ENCODE measurements at regions not wholly inside any gene's neighbourhood (a gene's known extent, or its start where the extent isn't known, plus 50 kb on each side); places are given as distances from the start of the nearest gene placed in this dataset.
"Not testable (repeated sequence)": the region's sequence is repeated elsewhere in the genome, so short reads cannot be mapped to it uniquely, and the experiment has no call there.

- no peak for DNase-seq (ENCODE audit: low spot score)
These were observed 237.2 kb upstream of the PUDP start for GRCh38 chrX:7385131-7385530.

- no peak for DNase-seq (ENCODE audit: low spot score)
These were observed 230.5 kb upstream of the PUDP start for GRCh38 chrX:7378406-7378805.

DNA sequence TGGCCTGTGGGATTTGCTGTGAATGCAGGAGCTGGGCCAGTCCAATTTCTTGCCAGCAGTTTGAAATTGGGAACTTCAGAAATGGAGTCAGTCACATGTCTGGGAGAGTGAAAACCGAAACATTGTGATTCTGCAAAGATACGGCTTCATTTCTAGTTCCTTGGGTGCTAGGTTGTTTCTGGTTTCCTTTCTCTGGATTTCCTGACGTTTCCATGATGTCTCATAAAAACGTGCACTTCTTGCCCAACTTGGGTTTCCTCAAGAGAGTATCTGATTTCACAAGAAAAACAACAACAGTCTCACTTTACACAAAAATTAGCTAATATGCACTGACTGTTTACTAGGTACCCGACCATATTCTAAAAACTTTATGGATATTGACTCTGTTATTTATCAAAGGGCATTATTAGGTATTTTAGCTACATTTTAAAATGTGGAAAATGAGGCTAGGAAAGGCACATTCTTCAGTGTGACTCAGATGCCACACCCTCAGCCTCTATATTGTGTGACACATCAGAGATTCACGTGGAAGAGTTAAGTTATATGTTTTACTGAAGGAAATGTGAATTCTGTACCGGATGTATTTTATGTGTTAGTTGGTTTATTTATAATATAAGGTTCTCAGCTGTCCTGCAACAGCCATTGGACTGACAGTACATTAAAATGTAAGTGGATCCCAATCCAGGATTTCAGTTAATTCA lies 225.0 kb upstream of the PUDP start:
- peak; percentile 22 for DNase-seq (ENCODE audit: low spot score)

- DNase-seq (ENCODE audit: low spot score) = no peak
These were observed 214.2 kb upstream of the PUDP start for GRCh38 chrX:7362111-7362510.

GRCh38 chrX:7351926-7352325 lies 204.0 kb upstream of the PUDP start:
- no peak for DNase-seq (ENCODE audit: low spot score)

GRCh38 chrX:7347465-7347864 lies 199.5 kb upstream of the PUDP start:
- no peak for DNase-seq (ENCODE audit: low spot score)

DNA sequence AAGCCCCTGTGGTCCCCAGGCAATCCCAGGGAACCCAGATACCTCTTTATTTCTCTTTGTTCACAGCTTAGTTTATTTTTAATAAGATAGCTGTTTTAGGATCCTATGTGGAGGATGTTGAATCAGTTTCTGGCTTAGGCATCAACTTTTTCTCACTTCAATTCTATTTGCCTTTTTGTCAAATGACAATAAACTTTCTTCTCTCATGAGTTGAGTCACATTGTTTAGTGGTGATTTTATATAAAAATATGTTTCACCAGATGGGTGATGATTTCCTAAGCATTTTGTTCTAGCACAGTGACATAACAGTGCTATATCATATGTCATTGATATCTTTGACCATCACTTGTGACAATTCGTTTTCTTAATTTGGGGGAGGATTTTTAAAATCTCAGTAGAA lies 198.1 kb upstream of the PUDP start:
- DNase-seq (ENCODE audit: low spot score) = peak; percentile 12

GRCh38 chrX:7343181-7343580 lies 195.2 kb upstream of the PUDP start:
- no peak for DNase-seq (ENCODE audit: low spot score)

DNA sequence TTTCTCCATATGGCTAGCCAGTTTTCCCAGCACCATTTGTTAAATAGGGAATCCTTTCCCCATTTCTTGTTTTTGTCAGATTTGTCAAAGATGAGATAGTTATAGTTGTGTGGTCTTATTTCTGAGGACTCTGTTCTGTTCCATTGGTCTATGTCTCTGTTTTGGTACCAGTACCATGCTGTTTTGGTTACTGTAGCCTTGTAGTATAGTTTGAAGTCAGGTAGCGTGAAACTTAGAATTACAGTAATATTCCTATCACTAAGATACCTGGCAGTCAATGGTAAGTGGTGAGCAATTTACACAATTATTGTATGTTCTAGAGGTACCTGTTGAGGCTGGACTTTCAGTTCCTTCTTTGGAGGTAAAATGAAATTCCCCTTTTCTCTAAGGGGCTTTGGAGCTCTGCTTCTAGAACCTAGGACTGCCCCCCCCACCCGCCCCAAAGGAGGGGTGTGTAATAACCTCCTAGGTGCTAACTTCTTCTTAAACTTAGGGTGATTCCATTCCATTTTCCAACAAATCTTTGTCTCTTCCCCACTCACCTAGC lies 187.9 kb upstream of the PUDP start:
- DNase-seq (ENCODE audit: low spot score) = not testable (repeated sequence)

DNA sequence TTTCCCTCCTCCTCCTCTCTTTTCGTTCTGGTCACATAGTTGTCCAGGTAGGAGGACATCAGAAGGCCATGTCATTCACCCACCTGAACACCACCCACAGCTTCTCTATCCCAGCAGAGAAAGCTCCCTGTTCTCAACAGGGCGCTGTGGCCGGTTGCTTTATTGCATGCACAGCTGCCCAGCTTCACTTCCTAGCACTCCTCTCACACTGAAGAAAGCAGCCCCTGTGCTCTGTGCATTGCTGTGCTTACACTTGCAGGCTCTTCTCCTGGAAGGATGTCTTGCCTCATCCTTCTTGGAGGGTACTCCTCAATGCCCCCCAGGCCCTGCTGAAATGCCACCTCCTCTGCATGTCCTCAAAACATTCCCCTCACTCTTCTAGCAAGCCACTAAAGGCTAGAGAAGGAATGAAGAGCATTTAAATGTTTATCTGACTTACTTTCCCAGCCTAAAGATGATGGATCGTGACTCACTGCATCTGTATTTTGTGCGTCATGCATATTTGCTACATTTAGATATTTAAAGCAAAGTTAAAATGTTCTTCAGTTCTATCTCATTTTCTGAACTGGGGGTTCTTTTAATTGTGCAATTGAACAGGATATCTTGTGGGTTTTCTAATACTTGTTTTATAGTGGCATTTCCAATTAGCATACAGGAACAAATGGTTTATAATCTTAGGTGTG lies 186.4 kb upstream of the PUDP start:
- DNase-seq (ENCODE audit: low spot score) = peak; percentile 17

GRCh38 chrX:7330971-7331746 lies 183.2 kb upstream of the PUDP start:
- DNase-seq (ENCODE audit: low spot score) = peak; percentile 66

DNA sequence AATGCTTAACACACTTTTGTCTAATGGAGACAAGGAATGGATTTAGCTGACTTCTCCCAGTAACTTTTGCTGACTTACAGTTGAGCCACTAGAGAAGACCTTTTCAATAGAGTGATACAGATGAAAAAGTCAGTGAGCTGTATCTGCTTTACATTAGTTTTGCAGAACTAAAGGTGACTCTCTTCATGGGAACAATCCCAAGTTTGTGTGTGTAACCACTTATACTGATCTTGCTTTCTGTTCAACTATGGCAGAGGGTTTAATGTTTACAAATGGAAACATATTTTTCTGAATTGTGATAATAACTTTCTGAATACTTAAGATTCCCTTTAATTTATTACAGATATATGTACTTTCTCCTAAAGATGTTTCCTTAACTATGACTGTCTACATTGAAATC lies 182.6 kb upstream of the PUDP start:
- DNase-seq (ENCODE audit: low spot score) = no peak

GRCh38 chrX:7318661-7319060 lies 170.7 kb upstream of the PUDP start:
- no peak for DNase-seq (ENCODE audit: low spot score)

- no peak for DNase-seq (ENCODE audit: low spot score)
These were observed 170.3 kb upstream of the PUDP start for GRCh38 chrX:7318241-7318640.

DNA sequence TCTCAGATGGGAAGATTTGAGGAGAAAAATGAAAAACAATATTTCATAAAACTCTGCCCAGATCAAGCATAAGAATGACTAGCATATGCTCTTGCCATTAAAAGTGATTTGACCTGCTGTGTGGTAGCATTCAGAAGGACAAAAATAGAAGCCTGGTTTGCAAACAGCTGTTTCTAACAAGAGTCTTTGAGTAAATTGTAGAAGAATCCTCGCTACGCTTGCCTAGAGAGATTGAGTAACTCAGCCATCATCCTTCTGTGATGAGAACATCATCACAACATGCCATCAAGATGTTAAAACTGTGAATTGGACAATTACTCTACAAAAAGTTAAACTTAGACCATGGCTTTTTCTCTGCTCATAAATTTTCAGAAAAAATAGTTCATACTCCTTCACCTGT lies 168.9 kb upstream of the PUDP start:
- DNase-seq (ENCODE audit: low spot score) = peak; percentile 64

GRCh38 chrX:7316280-7316679 lies 168.3 kb upstream of the PUDP start:
- DNase-seq (ENCODE audit: low spot score) = no peak

DNA sequence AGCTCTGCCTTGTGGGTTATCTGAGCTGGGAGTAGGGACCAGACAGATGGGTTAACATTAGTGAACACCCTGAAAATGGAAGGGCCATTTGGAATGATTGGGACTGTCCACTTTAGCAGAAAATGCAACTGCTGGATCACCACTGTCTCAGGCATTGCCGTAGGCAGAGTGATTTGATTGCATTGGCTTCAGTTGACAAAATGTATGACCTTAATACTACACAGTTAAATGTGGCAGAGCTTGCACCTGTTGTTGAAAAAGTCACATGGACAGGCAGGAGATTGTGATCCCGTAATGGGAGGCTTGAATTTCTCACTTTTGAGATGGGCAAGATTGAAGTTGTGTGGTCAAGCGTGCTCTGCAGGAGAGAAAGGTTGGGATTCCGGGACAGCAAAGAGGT lies 166.5 kb upstream of the PUDP start:
- DNase-seq (ENCODE audit: low spot score) = no peak

DNA sequence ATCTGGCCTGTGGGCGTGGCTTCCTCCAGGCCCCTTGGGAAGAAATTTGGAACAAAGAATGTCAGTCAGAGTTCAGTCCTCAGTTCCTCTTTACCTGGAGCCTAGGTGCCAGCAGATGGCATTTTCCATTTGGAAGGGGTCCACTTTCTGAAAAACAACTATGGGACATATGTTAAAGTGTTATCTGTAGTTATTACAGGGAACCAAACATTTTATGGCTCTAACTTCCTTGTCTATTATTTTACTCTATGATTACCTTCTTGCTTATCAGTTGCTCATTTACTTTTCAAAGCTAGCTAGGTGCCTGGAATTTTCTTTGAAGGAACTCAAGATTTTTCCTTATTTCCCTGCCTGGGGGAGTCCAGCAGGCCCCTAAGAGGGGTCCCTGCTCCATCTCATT lies 159.8 kb upstream of the PUDP start:
- DNase-seq (ENCODE audit: low spot score) = no peak

- no peak for DNase-seq (ENCODE audit: low spot score)
These were observed 146.5 kb upstream of the PUDP start for GRCh38 chrX:7294483-7294882.

DNA sequence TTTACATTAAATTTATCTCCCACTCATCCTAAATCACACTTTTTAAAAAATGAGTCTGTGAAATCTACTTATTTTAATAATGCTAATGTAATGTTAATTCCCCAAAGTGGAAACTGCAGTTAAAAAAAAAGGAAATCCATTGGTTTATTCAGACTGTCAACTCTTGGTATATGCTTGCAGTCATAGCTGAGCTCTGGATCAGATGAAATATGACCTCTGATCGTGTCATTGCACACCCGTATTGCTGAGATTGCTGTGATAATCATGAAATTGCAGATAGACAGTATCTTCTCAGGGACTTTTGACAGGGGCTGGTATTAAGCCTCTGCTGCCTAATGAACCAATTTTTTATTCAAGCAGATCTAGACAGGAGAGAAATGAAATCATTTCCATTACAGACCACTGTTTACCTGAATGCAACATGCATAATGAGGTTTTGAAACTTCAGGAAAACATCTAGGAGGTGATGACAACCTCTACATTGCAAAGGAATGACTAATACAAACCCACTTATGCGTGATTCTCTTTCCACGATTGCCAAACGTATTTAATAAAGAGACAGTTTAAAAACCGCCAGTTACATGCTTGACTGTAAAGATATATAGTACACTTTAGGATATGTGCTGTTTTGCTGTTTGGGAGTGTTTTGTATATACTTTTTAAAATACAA lies 138.3 kb upstream of the PUDP start:
- no peak for DNase-seq (ENCODE audit: low spot score)

- no peak for DNase-seq (ENCODE audit: low spot score)
These were observed 137.8 kb upstream of the PUDP start for GRCh38 chrX:7285765-7286164.

GRCh38 chrX:7283741-7284140 lies 135.8 kb upstream of the PUDP start:
- no peak for DNase-seq (ENCODE audit: low spot score)

Measured in AG20443 (cell line).